GM21528 (cell line): ENCODE measurements at regions not wholly inside any gene's neighbourhood (a gene's known extent, or its start where the extent isn't known, plus 50 kb on each side); places are given as distances from the start of the nearest gene placed in this dataset.
"Not testable (repeated sequence)": the region's sequence is repeated elsewhere in the genome, so short reads cannot be mapped to it uniquely, and the experiment has no call there.

ENCODE experiments used
- ATAC-seq: cut with Tn5 transposase; IDR thresholded peaks from one replicate; pipeline ENCODE4 v1.9.1; 2021; ENCODE audit warnings: mild to moderate bottlenecking, moderate library complexity; ENCODE audit not compliant: unreplicated experiment, low FRiP score

GRCh38 chr20:53678990-53679596 is 85.5 kb upstream of the ZNF217 start:
- no peak for ATAC-seq

- ATAC-seq = no peak
Measured at GRCh38 chr20:53678315-53678989, 84.8 kb upstream of the ZNF217 start.

- no peak for ATAC-seq
Measured at GRCh38 chr20:53677447-53678314, 84.0 kb upstream of the ZNF217 start.

GRCh38 chr20:53676987-53677386 is 83.3 kb upstream of the ZNF217 start:
- ATAC-seq = no peak

- ATAC-seq = no peak
Measured at GRCh38 chr20:53676519-53676822, 82.8 kb upstream of the ZNF217 start.

GRCh38 chr20:53672484-53673129 is 79.0 kb upstream of the ZNF217 start:
- ATAC-seq = no peak

GRCh38 chr20:53671370-53671769 is 77.7 kb upstream of the ZNF217 start:
- ATAC-seq = no peak

GRCh38 chr20:53669517-53670313 is 76.1 kb upstream of the ZNF217 start:
- not testable (repeated sequence) for ATAC-seq

GRCh38 chr20:53668992-53669391 is 75.4 kb upstream of the ZNF217 start:
- ATAC-seq = no peak

- no peak for ATAC-seq
Measured at GRCh38 chr20:53666144-53666543, 72.5 kb upstream of the ZNF217 start.

- no peak for ATAC-seq
Measured at GRCh38 chr20:53664121-53664520, 70.5 kb upstream of the ZNF217 start.

GRCh38 chr20:53663521-53663920 is 69.9 kb upstream of the ZNF217 start:
- ATAC-seq = not testable (repeated sequence)

- ATAC-seq = no peak
Measured at GRCh38 chr20:53662595-53662994, 69.0 kb upstream of the ZNF217 start.

- ATAC-seq = no peak
Measured at GRCh38 chr20:53660947-53661381, 67.3 kb upstream of the ZNF217 start.

- no peak for ATAC-seq
Measured at GRCh38 chr20:53660078-53660909, 66.7 kb upstream of the ZNF217 start.

- ATAC-seq = no peak
Measured at GRCh38 chr20:53658973-53659372, 65.3 kb upstream of the ZNF217 start.

- ATAC-seq = no peak
Measured at GRCh38 chr20:53658322-53658721, 64.7 kb upstream of the ZNF217 start.

GRCh38 chr20:53657732-53658131 is 64.1 kb upstream of the ZNF217 start:
- ATAC-seq = no peak

GRCh38 chr20:53657279-53657678 is 63.6 kb upstream of the ZNF217 start:
- ATAC-seq = no peak
